Neural cell (in vitro differentiated cells): ENCODE measurements at regions not wholly inside any gene's neighbourhood (a gene's known extent, or its start where the extent isn't known, plus 50 kb on each side); places are given as distances from the start of the nearest gene placed in this dataset.

ENCODE experiments used
- EZH2 ChIP-seq: fragments of 200-600, 300-800 bp; shearing (Covaris generic), sonication (generic); IDR thresholded peaks from 2 replicates; pipeline ENCODE4 v1.6.1; 2014; ENCODE audit warnings: antibody characterized with exemption, low read length, borderline replicate concordance, mild to moderate bottlenecking; ENCODE audit not compliant: insufficient read depth, poor library complexity, severe bottlenecking
- RAD21 ChIP-seq: fragments of 450-650 bp; conservative IDR thresholded peaks from 2 replicates; pipeline ENCODE4 v1.6.1; 2014; ENCODE audit warnings: antibody characterized with exemption, mild to moderate bottlenecking, moderate library complexity
- TAF1 ChIP-seq: IDR thresholded peaks from 2 replicates; pipeline ENCODE4 v1.6.1; 2012; ENCODE audit warnings: low read depth
- TF ChIP-seq, protein P1 (sequence below): fragments of 450-650 bp; IDR thresholded peaks from 2 replicates; pipeline ENCODE4 v1.5.1; 2014; ENCODE audit warnings: antibody characterized with exemption, mild to moderate bottlenecking, moderate library complexity; ENCODE audit not compliant: poor library complexity, severe bottlenecking

DNA sequence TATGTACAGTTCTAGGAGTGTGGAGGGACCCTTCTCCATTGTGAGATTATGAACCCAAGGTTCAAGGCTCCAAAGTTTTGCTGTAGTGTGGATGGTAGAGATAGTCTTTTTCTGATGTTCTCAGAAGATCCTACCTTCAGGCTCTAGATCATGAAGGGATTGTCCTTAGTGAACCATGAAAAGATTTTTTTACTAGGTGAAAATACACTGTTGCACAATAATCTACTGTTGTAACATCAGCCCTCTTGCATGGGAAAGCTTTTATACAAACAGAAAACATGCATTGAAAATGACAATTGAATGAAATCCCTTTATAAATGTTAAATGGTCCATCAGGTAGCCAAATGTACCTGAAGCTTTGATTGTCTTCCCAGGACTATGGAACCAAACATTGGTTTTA is 177.8 kb downstream of the FAM76B start:
- TF ChIP-seq EZH2 (no peak), RAD21 (no peak), TAF1 (no peak)
- TF ChIP-seq, protein P1, sequence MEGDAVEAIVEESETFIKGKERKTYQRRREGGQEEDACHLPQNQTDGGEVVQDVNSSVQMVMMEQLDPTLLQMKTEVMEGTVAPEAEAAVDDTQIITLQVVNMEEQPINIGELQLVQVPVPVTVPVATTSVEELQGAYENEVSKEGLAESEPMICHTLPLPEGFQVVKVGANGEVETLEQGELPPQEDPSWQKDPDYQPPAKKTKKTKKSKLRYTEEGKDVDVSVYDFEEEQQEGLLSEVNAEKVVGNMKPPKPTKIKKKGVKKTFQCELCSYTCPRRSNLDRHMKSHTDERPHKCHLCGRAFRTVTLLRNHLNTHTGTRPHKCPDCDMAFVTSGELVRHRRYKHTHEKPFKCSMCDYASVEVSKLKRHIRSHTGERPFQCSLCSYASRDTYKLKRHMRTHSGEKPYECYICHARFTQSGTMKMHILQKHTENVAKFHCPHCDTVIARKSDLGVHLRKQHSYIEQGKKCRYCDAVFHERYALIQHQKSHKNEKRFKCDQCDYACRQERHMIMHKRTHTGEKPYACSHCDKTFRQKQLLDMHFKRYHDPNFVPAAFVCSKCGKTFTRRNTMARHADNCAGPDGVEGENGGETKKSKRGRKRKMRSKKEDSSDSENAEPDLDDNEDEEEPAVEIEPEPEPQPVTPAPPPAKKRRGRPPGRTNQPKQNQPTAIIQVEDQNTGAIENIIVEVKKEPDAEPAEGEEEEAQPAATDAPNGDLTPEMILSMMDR, result no peak
